K562 (cell line): ENCODE measurements at regions not wholly inside any gene's neighbourhood (a gene's known extent, or its start where the extent isn't known, plus 50 kb on each side); places are given as distances from the start of the nearest gene placed in this dataset.

Experiments used
- ATAC-seq: fragments of 200-7000 bp; cut with Tn5 transposase; 3 replicates; pipeline ENCODE4 v1.9.1; 2020; ENCODE audit warnings: moderate library complexity
- BruUV-seq: library from RNA; stranded (reverse); fragments of 400-500 nt; replicated peaks from 2 replicates; lab custom pipeline; 2021; lab: Mats Ljungman, UMichigan
- CTCF ChIA-PET: fragments of 300-600 bp; formaldehyde crosslinking; extraction: SDS; loops from one replicate; lab custom pipeline; 2021; ENCODE audit warnings: low intra/inter-chr PET ratio; lab: Yijun Ruan, JAX
- POLR2A ChIA-PET: fragments of 300-600, 350-650 bp; sonication (Branson Sonifier 250); formaldehyde crosslinking; extraction: SDS; loops from one replicate; lab custom pipeline; 2021; ENCODE audit warnings: antibody characterized with exemption, inconsistent platforms; lab: Yijun Ruan, JAX
- DNase-seq, 4 experiments: peaks; one replicate each; pipeline versions ENCODE4 v3.0.0 to v3.0.0-alpha.2; 2011 to 2018; ENCODE audit warnings: low spot score in 3 of 4, mixed read lengths in 3 of 4; ENCODE audit errors: extremely low read depth in 1 of 4
- FAIRE-seq: peaks from 2 replicates; lab custom pipeline; 2011; peaks lifted over from hg19 to GRCh38; lab: Jason Lieb, UNC
- H2AFZ ChIP-seq: 2 replicates; pipeline ENCODE4 v1.6.0; 2011; ENCODE audit warnings: low read depth, low read length, control low read depth, inconsistent platforms
- H3K27ac ChIP-seq: fragments of 200-600 bp; 3 replicates; pipeline ENCODE4 v1.8.0; 2011; ENCODE audit warnings: low read depth, mild to moderate bottlenecking, control low read depth, inconsistent platforms, low read length, moderate library complexity, mixed read lengths; ENCODE audit errors: extremely low read depth
- H3K27me3 ChIP-seq, 2 experiments: fragments of 300-600 bp in 1 of 2; 2 replicates in 1 of 2; 3 replicates in 1 of 2; pipeline versions ENCODE4 v1.6.0 to v1.8.0; 2011; ENCODE audit warnings: inconsistent platforms in 2 of 2, low read length in 2 of 2, mild to moderate bottlenecking in 1 of 2, mixed read lengths in 1 of 2, moderate library complexity in 1 of 2; ENCODE audit not compliant: control insufficient read depth in 2 of 2, insufficient read depth in 2 of 2
- H3K36me3 ChIP-seq: fragments of 300-600 bp; 3 replicates; pipeline ENCODE4 v1.8.0; 2011; ENCODE audit warnings: mild to moderate bottlenecking, low read length, inconsistent platforms; ENCODE audit not compliant: control insufficient read depth, insufficient read depth
- H3K4me1 ChIP-seq, 2 experiments: fragments of 200-600 bp in 1 of 2; replicated peaks in 1 of 2; 2 replicates in 1 of 2; 3 replicates in 1 of 2; pipeline versions ENCODE4 v1.5.1 to v1.8.0; 2011; ENCODE audit warnings: inconsistent platforms in 2 of 2, low read length in 2 of 2, mild to moderate bottlenecking in 1 of 2, mixed read lengths in 1 of 2, moderate library complexity in 1 of 2; ENCODE audit not compliant: control insufficient read depth in 2 of 2, insufficient read depth in 2 of 2
- H3K4me2 ChIP-seq: 2 replicates; pipeline ENCODE4 v1.6.1; 2011; ENCODE audit warnings: low read length, control low read depth, inconsistent platforms, mixed read lengths; ENCODE audit not compliant: insufficient read depth
- H3K4me3 ChIP-seq: fragments of 200-600 bp; sonication (generic), shearing (Covaris generic); 2 replicates; pipeline ENCODE4 v1.5.1; 2016; ENCODE audit warnings: control low read depth, inconsistent platforms
- H3K79me2 ChIP-seq: fragments of 200-600 bp; 3 replicates; pipeline ENCODE4 v1.8.0; 2011; ENCODE audit warnings: low read length, inconsistent platforms; ENCODE audit not compliant: control insufficient read depth, insufficient read depth
- H3K9ac ChIP-seq, 2 experiments: 2 replicates each; pipeline versions ENCODE4 v1.6.0 to v1.6.1; 2011; ENCODE audit warnings: low read depth in 2 of 2, low read length in 2 of 2, control low read depth in 1 of 2, inconsistent platforms in 1 of 2, mild to moderate bottlenecking in 1 of 2, mixed read lengths in 1 of 2; ENCODE audit not compliant: insufficient read depth in 1 of 2
- H3K9me1 ChIP-seq: one replicate; pipeline ENCODE4 v1.6.0; 2011; ENCODE audit warnings: inconsistent platforms, mild to moderate bottlenecking, low read length, moderate library complexity; ENCODE audit not compliant: control insufficient read depth, insufficient read depth
- H3K9me3 ChIP-seq: replicated peaks from 2 replicates; pipeline ENCODE4 v1.5.1; 2011; ENCODE audit warnings: low read depth, low read length, inconsistent platforms; ENCODE audit not compliant: control insufficient read depth, insufficient read depth
- H4K20me1 ChIP-seq: replicated peaks from 2 replicates; pipeline ENCODE4 v1.6.1; 2011; ENCODE audit warnings: low read length, inconsistent platforms, mixed read lengths; ENCODE audit not compliant: control insufficient read depth, insufficient read depth
- CREB1 ChIP-seq, 2 experiments: sonication (generic) in 1 of 2; formaldehyde crosslinking in 1 of 2; IDR thresholded peaks; 2 replicates each; pipeline versions ENCODE4 v1.6.1 to v1.8.0; 2012 to 2022; ENCODE audit warnings: inconsistent platforms in 1 of 2, mild to moderate bottlenecking in 1 of 2, missing genetic modification reagents in 1 of 2, moderate library complexity in 1 of 2
- DDX20 ChIP-seq: fragments of 450-650 bp; IDR thresholded peaks from 2 replicates; pipeline ENCODE4 v1.6.1; 2016; ENCODE audit warnings: missing genetic modification characterization, low read depth, mild to moderate bottlenecking, missing compliant biosample characterization, moderate library complexity
- HDAC8 ChIP-seq: fragments of 450-650 bp; IDR thresholded peaks from 2 replicates; pipeline ENCODE4 v1.6.1; 2016; ENCODE audit warnings: mild to moderate bottlenecking, missing genetic modification characterization, moderate library complexity, missing compliant biosample characterization
- HMG20B ChIP-seq: fragments of 250-450 bp; sonication (Bioruptor Pico); IDR thresholded peaks from 2 replicates; pipeline ENCODE4 v1.5.0; 2021; ENCODE audit warnings: mild to moderate bottlenecking
- NFE2L1 ChIP-seq: fragments of 450-650 bp; IDR thresholded peaks from 2 replicates; pipeline ENCODE4 v1.6.1; 2016; ENCODE audit warnings: missing genetic modification characterization, low read depth, mild to moderate bottlenecking, missing compliant biosample characterization, moderate library complexity, borderline replicate concordance
- TEAD1 ChIP-seq, 2 experiments: fragments of 450-650 bp in 1 of 2; sonication (generic) in 1 of 2; formaldehyde crosslinking; IDR thresholded peaks; 2 replicates each; pipeline versions ENCODE4 v1.4.0 to v1.8.0; 2020 to 2022; ENCODE audit warnings: mild to moderate bottlenecking in 2 of 2, missing genetic modification reagents in 1 of 2
- ZBTB8A ChIP-seq: fragments of 450-650 bp; IDR thresholded peaks from 2 replicates; pipeline ENCODE4 v1.6.1; 2018; ENCODE audit warnings: mild to moderate bottlenecking, moderate library complexity; ENCODE audit not compliant: partially characterized antibody
- ZSCAN29 ChIP-seq: fragments of 450-650 bp; IDR thresholded peaks from 2 replicates; pipeline ENCODE4 v1.6.1; 2017
- WGBS: fragments of 100-300 bp; shearing (Covaris generic); methylation state at CpG from one replicate; pipeline ENCODE4 v1.1.6; 2016; ENCODE audit warnings: low coverage, mixed read lengths; ENCODE audit not compliant: insufficient coverage; ENCODE audit errors: missing lambda C conversion rate; 5-methylcytosine and 5-hydroxymethylcytosine counted together
- in situ Hi-C: fragments of 300-500 bp; cut with MboI; formaldehyde crosslinking; loops from 4 replicates; pipeline ENCODE4 v1.15.0; 2018; ENCODE audit warnings: inconsistent platforms, mixed read lengths
- intact Hi-C: fragments of 100-400 bp; cut with micrococcal nuclease; formaldehyde crosslinking; loops from 2 replicates; pipeline ENCODE4 v1.14.2; 2022
- TF ChIP-seq, protein P1 (sequence below): fragments of 250-450 bp; sonication (Bioruptor Pico); IDR thresholded peaks from 2 replicates; pipeline ENCODE4 v1.5.0; 2022; ENCODE audit warnings: mild to moderate bottlenecking
- TF ChIP-seq, protein P2 (sequence below): fragments of 250-450 bp; sonication (Bioruptor Pico); IDR thresholded peaks from 2 replicates; pipeline ENCODE4 v1.8.0; 2022; ENCODE audit warnings: inconsistent platforms, mild to moderate bottlenecking, moderate library complexity, borderline replicate concordance
- TF ChIP-seq, protein P3 (sequence below): fragments of 250-450 bp; sonication (Bioruptor Pico); IDR thresholded peaks from 2 replicates; pipeline ENCODE4 v1.4.0; 2020
- TF ChIP-seq, protein P4 (sequence below), 2 experiments: IDR thresholded peaks; 2 replicates each; pipeline ENCODE4 v1.6.1; 2011; ENCODE audit warnings: borderline replicate concordance in 1 of 2, control low read depth in 1 of 2, low read depth in 1 of 2, low read length in 1 of 2, mild to moderate bottlenecking in 1 of 2, mixed read lengths in 1 of 2, moderate library complexity in 1 of 2; ENCODE audit not compliant: insufficient read depth in 1 of 2, insufficient read length in 1 of 2, poor library complexity in 1 of 2, severe bottlenecking in 1 of 2; ENCODE audit errors: extremely low read depth in 1 of 2

DNA sequence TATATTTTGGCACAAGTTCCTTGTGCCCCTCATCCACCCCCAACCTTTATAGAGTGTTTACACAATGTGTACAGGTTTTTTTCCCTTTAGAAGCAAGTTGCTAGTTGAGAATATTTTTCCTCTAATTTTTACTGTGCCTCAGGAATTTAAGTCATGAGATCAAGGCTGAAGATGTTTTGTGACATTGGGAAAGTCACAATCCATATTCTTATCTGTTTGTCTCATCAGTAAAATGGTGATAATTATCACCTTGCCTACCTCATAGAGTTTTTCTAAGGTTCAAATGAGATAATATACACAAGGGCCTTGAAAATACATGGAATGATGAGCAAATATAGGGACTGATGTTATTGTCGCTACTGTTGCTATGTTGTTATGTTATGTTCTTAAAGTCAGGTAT is 109.6 kb upstream of the DIAPH2 start:
- no peak for DNase-seq
- intact Hi-C loops, result no loop called here
- TF ChIP-seq, protein P1, sequence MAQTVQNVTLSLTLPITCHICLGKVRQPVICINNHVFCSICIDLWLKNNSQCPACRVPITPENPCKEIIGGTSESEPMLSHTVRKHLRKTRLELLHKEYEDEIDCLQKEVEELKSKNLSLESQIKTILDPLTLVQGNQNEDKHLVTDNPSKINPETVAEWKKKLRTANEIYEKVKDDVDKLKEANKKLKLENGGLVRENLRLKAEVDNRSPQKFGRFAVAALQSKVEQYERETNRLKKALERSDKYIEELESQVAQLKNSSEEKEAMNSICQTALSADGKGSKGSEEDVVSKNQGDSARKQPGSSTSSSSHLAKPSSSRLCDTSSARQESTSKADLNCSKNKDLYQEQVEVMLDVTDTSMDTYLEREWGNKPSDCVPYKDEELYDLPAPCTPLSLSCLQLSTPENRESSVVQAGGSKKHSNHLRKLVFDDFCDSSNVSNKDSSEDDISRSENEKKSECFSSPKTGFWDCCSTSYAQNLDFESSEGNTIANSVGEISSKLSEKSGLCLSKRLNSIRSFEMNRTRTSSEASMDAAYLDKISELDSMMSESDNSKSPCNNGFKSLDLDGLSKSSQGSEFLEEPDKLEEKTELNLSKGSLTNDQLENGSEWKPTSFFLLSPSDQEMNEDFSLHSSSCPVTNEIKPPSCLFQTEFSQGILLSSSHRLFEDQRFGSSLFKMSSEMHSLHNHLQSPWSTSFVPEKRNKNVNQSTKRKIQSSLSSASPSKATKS (CRISPR knock-in tag), result no peak
- TF ChIP-seq HDAC8 (tag) (no peak), CREB1 (IDR thresholded peaks at IDR 0.05) (no peak), CREB1 (CRISPR knock-in tag; IDR thresholded peaks at IDR 0.05) (no peak), DDX20 (tag) (no peak), HMG20B (CRISPR knock-in tag) (no peak), NFE2L1 (tag) (no peak), TEAD1 (CRISPR knock-in tag; IDR thresholded peaks at IDR 0.05) (no peak), ZBTB8A (no peak), ZSCAN29 (no peak)
- TF ChIP-seq, protein P2, sequence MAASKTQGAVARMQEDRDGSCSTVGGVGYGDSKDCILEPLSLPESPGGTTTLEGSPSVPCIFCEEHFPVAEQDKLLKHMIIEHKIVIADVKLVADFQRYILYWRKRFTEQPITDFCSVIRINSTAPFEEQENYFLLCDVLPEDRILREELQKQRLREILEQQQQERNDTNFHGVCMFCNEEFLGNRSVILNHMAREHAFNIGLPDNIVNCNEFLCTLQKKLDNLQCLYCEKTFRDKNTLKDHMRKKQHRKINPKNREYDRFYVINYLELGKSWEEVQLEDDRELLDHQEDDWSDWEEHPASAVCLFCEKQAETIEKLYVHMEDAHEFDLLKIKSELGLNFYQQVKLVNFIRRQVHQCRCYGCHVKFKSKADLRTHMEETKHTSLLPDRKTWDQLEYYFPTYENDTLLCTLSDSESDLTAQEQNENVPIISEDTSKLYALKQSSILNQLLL (CRISPR knock-in tag), result no peak
- TF ChIP-seq, protein P3, sequence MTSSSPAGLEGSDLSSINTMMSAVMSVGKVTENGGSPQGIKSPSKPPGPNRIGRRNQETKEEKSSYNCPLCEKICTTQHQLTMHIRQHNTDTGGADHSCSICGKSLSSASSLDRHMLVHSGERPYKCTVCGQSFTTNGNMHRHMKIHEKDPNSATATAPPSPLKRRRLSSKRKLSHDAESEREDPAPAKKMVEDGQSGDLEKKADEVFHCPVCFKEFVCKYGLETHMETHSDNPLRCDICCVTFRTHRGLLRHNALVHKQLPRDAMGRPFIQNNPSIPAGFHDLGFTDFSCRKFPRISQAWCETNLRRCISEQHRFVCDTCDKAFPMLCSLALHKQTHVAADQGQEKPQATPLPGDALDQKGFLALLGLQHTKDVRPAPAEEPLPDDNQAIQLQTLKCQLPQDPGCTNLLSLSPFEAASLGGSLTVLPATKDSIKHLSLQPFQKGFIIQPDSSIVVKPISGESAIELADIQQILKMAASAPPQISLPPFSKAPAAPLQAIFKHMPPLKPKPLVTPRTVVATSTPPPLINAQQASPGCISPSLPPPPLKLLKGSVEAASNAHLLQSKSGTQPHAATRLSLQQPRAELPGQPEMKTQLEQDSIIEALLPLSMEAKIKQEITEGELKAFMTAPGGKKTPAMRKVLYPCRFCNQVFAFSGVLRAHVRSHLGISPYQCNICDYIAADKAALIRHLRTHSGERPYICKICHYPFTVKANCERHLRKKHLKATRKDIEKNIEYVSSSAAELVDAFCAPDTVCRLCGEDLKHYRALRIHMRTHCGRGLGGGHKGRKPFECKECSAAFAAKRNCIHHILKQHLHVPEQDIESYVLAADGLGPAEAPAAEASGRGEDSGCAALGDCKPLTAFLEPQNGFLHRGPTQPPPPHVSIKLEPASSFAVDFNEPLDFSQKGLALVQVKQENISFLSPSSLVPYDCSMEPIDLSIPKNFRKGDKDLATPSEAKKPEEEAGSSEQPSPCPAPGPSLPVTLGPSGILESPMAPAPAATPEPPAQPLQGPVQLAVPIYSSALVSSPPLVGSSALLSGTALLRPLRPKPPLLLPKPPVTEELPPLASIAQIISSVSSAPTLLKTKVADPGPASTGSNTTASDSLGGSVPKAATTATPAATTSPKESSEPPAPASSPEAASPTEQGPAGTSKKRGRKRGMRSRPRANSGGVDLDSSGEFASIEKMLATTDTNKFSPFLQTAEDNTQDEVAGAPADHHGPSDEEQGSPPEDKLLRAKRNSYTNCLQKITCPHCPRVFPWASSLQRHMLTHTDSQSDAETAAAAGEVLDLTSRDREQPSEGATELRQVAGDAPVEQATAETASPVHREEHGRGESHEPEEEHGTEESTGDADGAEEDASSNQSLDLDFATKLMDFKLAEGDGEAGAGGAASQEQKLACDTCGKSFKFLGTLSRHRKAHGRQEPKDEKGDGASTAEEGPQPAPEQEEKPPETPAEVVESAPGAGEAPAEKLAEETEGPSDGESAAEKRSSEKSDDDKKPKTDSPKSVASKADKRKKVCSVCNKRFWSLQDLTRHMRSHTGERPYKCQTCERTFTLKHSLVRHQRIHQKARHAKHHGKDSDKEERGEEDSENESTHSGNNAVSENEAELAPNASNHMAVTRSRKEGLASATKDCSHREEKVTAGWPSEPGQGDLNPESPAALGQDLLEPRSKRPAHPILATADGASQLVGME (CRISPR knock-in tag), result no peak
- TF ChIP-seq, protein P4, sequence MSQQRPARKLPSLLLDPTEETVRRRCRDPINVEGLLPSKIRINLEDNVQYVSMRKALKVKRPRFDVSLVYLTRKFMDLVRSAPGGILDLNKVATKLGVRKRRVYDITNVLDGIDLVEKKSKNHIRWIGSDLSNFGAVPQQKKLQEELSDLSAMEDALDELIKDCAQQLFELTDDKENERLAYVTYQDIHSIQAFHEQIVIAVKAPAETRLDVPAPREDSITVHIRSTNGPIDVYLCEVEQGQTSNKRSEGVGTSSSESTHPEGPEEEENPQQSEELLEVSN (IDR thresholded peaks at IDR 0.05; ENCODE audit: borderline replicate concordance in 1 of 2, extremely low read depth in 1 of 2, insufficient read depth in 1 of 2, insufficient read length in 1 of 2, low read depth in 1 of 2, low read length in 1 of 2, poor library complexity in 1 of 2, severe bottlenecking in 1 of 2), result no peak

More for the DNA sequence above, 109.6 kb upstream of the DIAPH2 start:
- Histone ChIP-seq H3K9ac (no peak overlapping the region), H3K9me3 (no peaks in the 10 kb centered on the region), H3K4me2 (no peak overlapping the region), H3K79me2 (no peaks in the 10 kb centered on the region), H3K4me3 (no peak overlapping the region), H4K20me1 (no peaks in the 10 kb centered on the region), H3K27me3 (no peaks in the 10 kb centered on the region), H3K36me3 (no peaks in the 10 kb centered on the region), H3K27ac (no peak overlapping the region), H3K4me1 (no peaks in the 10 kb centered on the region), H2AFZ (no peak overlapping the region), H3K9me1 (no peaks in the 10 kb centered on the region)
- FAIRE-seq (no peak), ATAC-seq (no peak)
- BruUV-seq, result no TSS peak
- ChIA-PET POLR2A (no interaction called here), CTCF (no interaction called here)
- in situ Hi-C loops, result no loop called here
- 0% methylated on average over 1 of the region's 1 CpG for WGBS
